HepG2 (cell line): ENCODE measurements at regions not wholly inside any gene's neighbourhood (a gene's known extent, or its start where the extent isn't known, plus 50 kb on each side); places are given as distances from the start of the nearest gene placed in this dataset.

Source experiments
- ATAC-seq: fragments of 200-7000 bp; cut with Tn5 transposase; 3 replicates; pipeline ENCODE4 v1.9.1; 2020; ENCODE audit warnings: mild to moderate bottlenecking, moderate library complexity
- BruUV-seq: library from RNA; stranded (reverse); fragments of 400-500 nt; replicated peaks from 2 replicates; lab custom pipeline; 2021; lab: Mats Ljungman, UMichigan
- CTCF ChIA-PET: fragments of 300-600 bp; formaldehyde crosslinking; extraction: SDS; loops from one replicate; lab custom pipeline; 2021; ENCODE audit warnings: low total read pairs, inconsistent platforms, low intra/inter-chr PET ratio; lab: Yijun Ruan, JAX
- POLR2A ChIA-PET: fragments of 350-600 bp; sonication (Branson Sonifier 250); formaldehyde crosslinking; loops from one replicate; lab custom pipeline; 2020; ENCODE audit warnings: antibody characterized with exemption, inconsistent platforms; lab: Yijun Ruan, JAX
- DNase-seq: peaks from one replicate; pipeline ENCODE4 v3.0.0-alpha.2; 2015; ENCODE audit warnings: low spot score
- FAIRE-seq: peaks from 3 replicates; lab custom pipeline; 2011; peaks lifted over from hg19 to GRCh38; lab: Jason Lieb, UNC
- H2AFZ ChIP-seq: one replicate; pipeline ENCODE4 v1.6.1; 2011; ENCODE audit warnings: low read length, inconsistent platforms
- H3K27ac ChIP-seq: fragments of 300-600 bp; 3 replicates; pipeline ENCODE4 v1.8.0; 2011; ENCODE audit warnings: mixed run types, mild to moderate bottlenecking, mixed read lengths, low read length, inconsistent platforms; ENCODE audit not compliant: insufficient read depth; ENCODE audit errors: extremely low read length
- H3K27me3 ChIP-seq, 2 experiments: fragments of 200-600 bp in 1 of 2; 2 replicates in 1 of 2; 3 replicates in 1 of 2; pipeline versions ENCODE4 v1.6.0 to v1.8.0; 2011; ENCODE audit warnings: low read length in 2 of 2, mild to moderate bottlenecking in 2 of 2, moderate library complexity in 2 of 2, inconsistent platforms in 1 of 2; ENCODE audit not compliant: insufficient read depth in 2 of 2, control insufficient read depth in 1 of 2
- H3K36me3 ChIP-seq, 2 experiments: fragments of 200-600 bp in 1 of 2; replicated peaks in 1 of 2; 2 replicates in 1 of 2; 3 replicates in 1 of 2; pipeline versions ENCODE4 v1.5.1 to v1.8.0; 2011; ENCODE audit warnings: low read length in 2 of 2, inconsistent platforms in 1 of 2; ENCODE audit not compliant: insufficient read depth in 2 of 2, control insufficient read depth in 1 of 2
- H3K4me1 ChIP-seq: 2 replicates; pipeline ENCODE4 v1.5.1; 2012; ENCODE audit warnings: low read length, inconsistent platforms; ENCODE audit not compliant: insufficient read depth
- H3K4me2 ChIP-seq: 2 replicates; pipeline ENCODE4 v1.6.0; 2011; ENCODE audit warnings: low read depth, low read length, inconsistent platforms
- H3K4me3 ChIP-seq, 3 experiments: fragments of 200-600 bp in 1 of 3; sonication (generic), shearing (Covaris generic) in 1 of 3; replicated peaks in 1 of 3; 2 replicates each; pipeline ENCODE4 v1.5.1; 2011 to 2016; ENCODE audit warnings: low read length in 3 of 3, inconsistent platforms in 2 of 3, low read depth in 2 of 3, mild to moderate bottlenecking in 2 of 3, control low read depth in 1 of 3, mixed read lengths in 1 of 3; ENCODE audit not compliant: insufficient read depth in 1 of 3
- H3K79me2 ChIP-seq: one replicate; pipeline ENCODE4 v1.6.1; 2011; ENCODE audit warnings: low read length, inconsistent platforms; ENCODE audit not compliant: insufficient read depth
- H3K9ac ChIP-seq: 2 replicates; pipeline ENCODE4 v1.6.0; 2011; ENCODE audit warnings: mild to moderate bottlenecking, low read depth, low read length, inconsistent platforms; ENCODE audit not compliant: insufficient read depth
- H3K9me3 ChIP-seq: 2 replicates; pipeline ENCODE4 v1.5.1; 2012; ENCODE audit warnings: mild to moderate bottlenecking, low read length
- H4K20me1 ChIP-seq: 2 replicates; pipeline ENCODE4 v1.6.0; 2011; ENCODE audit warnings: inconsistent platforms, mild to moderate bottlenecking, low read length, moderate library complexity; ENCODE audit not compliant: insufficient read depth
- ARID3A ChIP-seq: IDR thresholded peaks from 2 replicates; pipeline ENCODE4 v1.6.1; 2012; ENCODE audit warnings: low read depth, low read length, improper control_type of control experiment
- HOXA7 ChIP-seq: sonication (generic); formaldehyde crosslinking; IDR thresholded peaks from 2 replicates; pipeline ENCODE4 v1.8.1; 2022; ENCODE audit warnings: mild to moderate bottlenecking, missing genetic modification reagents, moderate library complexity
- HOXA9 ChIP-seq: sonication (generic); formaldehyde crosslinking; IDR thresholded peaks from 2 replicates; pipeline ENCODE4 v1.8.1; 2022; ENCODE audit warnings: missing genetic modification reagents, mild to moderate bottlenecking, moderate library complexity, borderline replicate concordance
- ZBTB26 ChIP-seq: IDR thresholded peaks from 2 replicates; pipeline ENCODE4 v1.6.1; 2016; ENCODE audit warnings: missing compliant biosample characterization, missing genetic modification reagents, borderline replicate concordance
- ZFP37 ChIP-seq: sonication (generic); formaldehyde crosslinking; IDR thresholded peaks from 2 replicates; pipeline ENCODE4 v1.4.0; 2020; ENCODE audit warnings: missing genetic modification reagents, borderline replicate concordance
- ZHX1 ChIP-seq: sonication (generic); formaldehyde crosslinking; IDR thresholded peaks from 2 replicates; pipeline ENCODE4 v1.8.1; 2022; ENCODE audit warnings: low read depth, mild to moderate bottlenecking, missing genetic modification reagents
- ZNF510 ChIP-seq: sonication (generic); formaldehyde crosslinking; IDR thresholded peaks from 2 replicates; pipeline ENCODE4 v1.4.0; 2020; ENCODE audit warnings: low read depth, mild to moderate bottlenecking, missing genetic modification reagents
- in situ Hi-C: cut with HindIII; loops from 2 replicates; pipeline ENCODE4 v1.10.0; 2017; ENCODE audit warnings: low pct_unique_long_range_greater_than_20kb; ENCODE audit not compliant: extremely low pct_ligation_motif_present
- intact Hi-C: fragments of 100-400 bp; cut with micrococcal nuclease; formaldehyde crosslinking; loops from one replicate; pipeline ENCODE4 v1.10.0; 2022; ENCODE audit not compliant: unreplicated experiment

GRCh38 chr5:2502970-2503594 is 248.4 kb downstream of the IRX2 start (continued):
- TF ChIP-seq ZBTB26 (CRISPR knock-in tag) (no peak), ZHX1 (CRISPR knock-in tag) (no peak), ZFP37 (CRISPR knock-in tag) (no peak), HOXA7 (CRISPR knock-in tag) (no peak), HOXA9 (CRISPR knock-in tag) (no peak), ARID3A (no peak)
- TF ChIP-seq, all 625 proteins: peak for 0

- H3K27ac ChIP-seq: no peak overlapping the region
- H3K9me3 ChIP-seq: peaks cover 44% of the 10 kb centered on the region
- ChIA-PET POLR2A (no interaction called here), CTCF (no interaction called here)
- no peaks in the 10 kb centered on the region for H3K79me2 ChIP-seq
- no peak overlapping the region for H3K9ac ChIP-seq
- FAIRE-seq: no peak
- intact Hi-C loops (no loop called here), in situ Hi-C loops (no loop called here)
- no peaks in the 10 kb centered on the region for H3K4me1 ChIP-seq
- H2AFZ ChIP-seq: no peak overlapping the region
- no TSS peak for BruUV-seq
- no peaks in the 10 kb centered on the region for H3K36me3 ChIP-seq
- no peak for ATAC-seq
- no peaks in the 10 kb centered on the region for H3K27me3 ChIP-seq
- TF ChIP-seq ZNF510 (CRISPR knock-in tag): no peak
- no peaks in the 10 kb centered on the region for H4K20me1 ChIP-seq
- DNase-seq: no peak
- no peak overlapping the region for H3K4me3 ChIP-seq
- no peak overlapping the region for H3K4me2 ChIP-seq
Measured at GRCh38 chr5:2499917-2500316, 251.6 kb downstream of the IRX2 start.
